ENCODE measurements at regions not wholly inside any gene's neighbourhood (a gene's known extent, or its start where the extent isn't known, plus 50 kb on each side); places are given as distances from the start of the nearest gene placed in this dataset.
"Not testable (repeated sequence)": the region's sequence is repeated elsewhere in the genome, so short reads cannot be mapped to it uniquely, and the experiment has no call there.

- not testable (repeated sequence) for H3K36me3 ChIP-seq (ENCODE audit: control insufficient read depth, insufficient read depth, low read length); H3K4me3 ChIP-seq (ENCODE audit: low read depth, low read length); H3K4me1 ChIP-seq (ENCODE audit: control insufficient read depth, insufficient read depth, low read length); H3K9me3 ChIP-seq (ENCODE audit: control insufficient read depth, insufficient read depth, low read length); H3K9ac ChIP-seq (ENCODE audit: low read depth, low read length); H3K27me3 ChIP-seq (ENCODE audit: control insufficient read depth, insufficient read depth, low read length)
Observed at GRCh38 chr12:24619954-24620353, 328.9 kb downstream of the BCAT1 start.

DNA sequence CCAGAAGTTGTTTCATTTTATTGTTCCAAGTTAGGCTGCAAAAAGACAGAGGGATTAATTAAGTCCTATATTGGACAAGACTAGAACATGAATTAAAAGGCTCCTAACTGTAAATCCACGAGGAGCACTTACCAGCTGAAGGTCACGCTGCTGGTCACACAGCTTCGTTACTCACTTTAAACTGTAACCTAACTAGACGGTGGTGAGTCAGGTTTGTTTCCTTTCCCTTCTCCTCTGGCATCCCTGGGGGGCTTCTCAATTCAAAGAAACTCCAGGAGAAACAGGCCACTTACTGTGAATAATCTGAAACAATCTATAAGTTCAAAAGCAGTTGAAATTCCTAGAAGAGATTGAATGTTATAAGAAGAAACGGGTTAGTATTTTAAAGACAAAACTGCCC, 331.4 kb downstream of the BCAT1 start:
- Histone ChIP-seq H3K36me3 (ENCODE audit: control insufficient read depth, insufficient read depth, low read length) (no peaks in the 10 kb centered on the region), H3K27me3 (ENCODE audit: control insufficient read depth, insufficient read depth, low read length) (no peaks in the 10 kb centered on the region)

GRCh38 chr12:24615967-24616411, 332.9 kb downstream of the BCAT1 start:
- Histone ChIP-seq H3K27me3 (ENCODE audit: control insufficient read depth, insufficient read depth, low read length) (no peaks in the 10 kb centered on the region), H3K4me3 (ENCODE audit: low read depth, low read length) (no peak overlapping the region), H3K36me3 (ENCODE audit: control insufficient read depth, insufficient read depth, low read length) (no peaks in the 10 kb centered on the region), H3K9ac (ENCODE audit: low read depth, low read length) (no peak overlapping the region), H3K9me3 (ENCODE audit: control insufficient read depth, insufficient read depth, low read length) (no peaks in the 10 kb centered on the region), H3K4me1 (ENCODE audit: control insufficient read depth, insufficient read depth, low read length) (no peaks in the 10 kb centered on the region)

More for the DNA sequence above, 331.4 kb downstream of the BCAT1 start:
- no peaks in the 10 kb centered on the region for H3K4me1 ChIP-seq (ENCODE audit: control insufficient read depth, insufficient read depth, low read length)
- H3K9ac ChIP-seq (ENCODE audit: low read depth, low read length): no peak overlapping the region
- no peak overlapping the region for H3K4me3 ChIP-seq (ENCODE audit: low read depth, low read length)
- H3K9me3 ChIP-seq (ENCODE audit: control insufficient read depth, insufficient read depth, low read length): no peaks in the 10 kb centered on the region

GRCh38 chr12:24608637-24609285, 340.1 kb downstream of the BCAT1 start:
- no peak overlapping the region for H3K4me3 ChIP-seq (ENCODE audit: low read depth, low read length)
- H3K9me3 ChIP-seq (ENCODE audit: control insufficient read depth, insufficient read depth, low read length): no peaks in the 10 kb centered on the region

GRCh38 chr12:24608108-24608507, 340.8 kb downstream of the BCAT1 start:
- H3K9me3 ChIP-seq (ENCODE audit: control insufficient read depth, insufficient read depth, low read length): no peaks in the 10 kb centered on the region
- H3K27me3 ChIP-seq (ENCODE audit: control insufficient read depth, insufficient read depth, low read length): no peaks in the 10 kb centered on the region
- H3K36me3 ChIP-seq (ENCODE audit: control insufficient read depth, insufficient read depth, low read length): no peaks in the 10 kb centered on the region
- H3K4me1 ChIP-seq (ENCODE audit: control insufficient read depth, insufficient read depth, low read length): peaks cover 3% of the 10 kb centered on the region
- H3K4me3 ChIP-seq (ENCODE audit: low read depth, low read length): no peak overlapping the region
- H3K9ac ChIP-seq (ENCODE audit: low read depth, low read length): no peak overlapping the region

More at GRCh38 chr12:24608637-24609285, 340.1 kb downstream of the BCAT1 start:
- H3K27me3 ChIP-seq (ENCODE audit: control insufficient read depth, insufficient read depth, low read length): no peaks in the 10 kb centered on the region
- H3K36me3 ChIP-seq (ENCODE audit: control insufficient read depth, insufficient read depth, low read length): no peaks in the 10 kb centered on the region
- H3K9ac ChIP-seq (ENCODE audit: low read depth, low read length): no peak overlapping the region
- H3K4me1 ChIP-seq (ENCODE audit: control insufficient read depth, insufficient read depth, low read length): no peaks in the 10 kb centered on the region

DNA sequence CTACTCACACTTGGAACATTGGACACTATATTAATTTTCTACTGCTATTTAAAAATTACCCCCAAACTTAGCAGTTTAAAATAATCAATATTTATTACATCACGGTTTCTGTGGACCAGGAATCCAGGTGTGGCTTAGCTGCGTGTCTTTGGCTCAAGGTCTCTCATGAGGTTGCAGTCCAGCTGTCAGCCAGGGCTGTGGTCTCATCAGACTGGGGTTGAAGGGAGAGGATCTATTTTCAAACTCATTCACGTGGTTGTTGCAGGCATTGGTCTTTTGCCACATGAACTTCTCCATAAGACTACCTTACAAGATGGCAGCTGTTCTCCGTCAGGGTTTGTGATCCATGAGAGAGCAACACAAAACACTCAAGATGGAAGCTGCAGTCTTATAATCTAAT, 343.0 kb downstream of the BCAT1 start:
- Histone ChIP-seq H3K4me3 (ENCODE audit: low read depth, low read length) (no peak overlapping the region), H3K27me3 (ENCODE audit: control insufficient read depth, insufficient read depth, low read length) (no peaks in the 10 kb centered on the region), H3K4me1 (ENCODE audit: control insufficient read depth, insufficient read depth, low read length) (peaks cover 3% of the 10 kb centered on the region), H3K36me3 (ENCODE audit: control insufficient read depth, insufficient read depth, low read length) (no peaks in the 10 kb centered on the region), H3K9ac (ENCODE audit: low read depth, low read length) (no peak overlapping the region), H3K9me3 (ENCODE audit: control insufficient read depth, insufficient read depth, low read length) (no peaks in the 10 kb centered on the region)

GRCh38 chr12:24605466-24605865, 343.4 kb downstream of the BCAT1 start:
- no peak overlapping the region for H3K4me3 ChIP-seq (ENCODE audit: low read depth, low read length)
- no peaks in the 10 kb centered on the region for H3K27me3 ChIP-seq (ENCODE audit: control insufficient read depth, insufficient read depth, low read length)
- H3K36me3 ChIP-seq (ENCODE audit: control insufficient read depth, insufficient read depth, low read length): no peaks in the 10 kb centered on the region
- no peak overlapping the region for H3K9ac ChIP-seq (ENCODE audit: low read depth, low read length)
- peaks cover 3% of the 10 kb centered on the region for H3K4me1 ChIP-seq (ENCODE audit: control insufficient read depth, insufficient read depth, low read length)
- no peaks in the 10 kb centered on the region for H3K9me3 ChIP-seq (ENCODE audit: control insufficient read depth, insufficient read depth, low read length)

DNA sequence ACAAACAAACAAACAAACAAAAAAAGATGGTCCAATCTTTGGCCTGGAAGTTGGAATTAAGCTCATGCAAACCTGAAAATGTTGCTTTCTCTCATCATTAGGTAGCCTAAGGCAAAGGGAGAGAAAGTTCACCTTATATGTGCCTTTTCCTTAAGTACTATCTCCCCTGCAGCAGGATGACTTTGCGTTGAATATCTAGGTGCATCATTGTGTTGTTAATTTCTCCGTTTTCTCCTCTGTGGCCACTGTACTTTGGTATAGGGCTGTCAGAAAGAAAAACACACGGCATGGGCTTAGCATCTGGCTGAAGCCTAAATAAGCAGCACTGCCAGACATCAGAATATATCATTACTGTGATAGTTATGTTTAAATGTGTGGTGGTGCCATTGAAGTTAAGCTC, 345.5 kb downstream of the BCAT1 start:
- Histone ChIP-seq H3K27me3 (ENCODE audit: control insufficient read depth, insufficient read depth, low read length) (no peaks in the 10 kb centered on the region), H3K9ac (ENCODE audit: low read depth, low read length) (no peak overlapping the region), H3K4me1 (ENCODE audit: control insufficient read depth, insufficient read depth, low read length) (peaks cover 3% of the 10 kb centered on the region), H3K9me3 (ENCODE audit: control insufficient read depth, insufficient read depth, low read length) (no peaks in the 10 kb centered on the region), H3K36me3 (ENCODE audit: control insufficient read depth, insufficient read depth, low read length) (no peaks in the 10 kb centered on the region), H3K4me3 (ENCODE audit: low read depth, low read length) (no peak overlapping the region)

- no peak overlapping the region for H3K4me3 ChIP-seq (ENCODE audit: low read depth, low read length)
- no peaks in the 10 kb centered on the region for H3K9me3 ChIP-seq (ENCODE audit: control insufficient read depth, insufficient read depth, low read length)
- no peaks in the 10 kb centered on the region for H3K27me3 ChIP-seq (ENCODE audit: control insufficient read depth, insufficient read depth, low read length)
- H3K36me3 ChIP-seq (ENCODE audit: control insufficient read depth, insufficient read depth, low read length): no peaks in the 10 kb centered on the region
- peaks cover 3% of the 10 kb centered on the region for H3K4me1 ChIP-seq (ENCODE audit: control insufficient read depth, insufficient read depth, low read length)
- no peak overlapping the region for H3K9ac ChIP-seq (ENCODE audit: low read depth, low read length)
Observed at GRCh38 chr12:24600996-24601395, 347.9 kb downstream of the BCAT1 start.

DNA sequence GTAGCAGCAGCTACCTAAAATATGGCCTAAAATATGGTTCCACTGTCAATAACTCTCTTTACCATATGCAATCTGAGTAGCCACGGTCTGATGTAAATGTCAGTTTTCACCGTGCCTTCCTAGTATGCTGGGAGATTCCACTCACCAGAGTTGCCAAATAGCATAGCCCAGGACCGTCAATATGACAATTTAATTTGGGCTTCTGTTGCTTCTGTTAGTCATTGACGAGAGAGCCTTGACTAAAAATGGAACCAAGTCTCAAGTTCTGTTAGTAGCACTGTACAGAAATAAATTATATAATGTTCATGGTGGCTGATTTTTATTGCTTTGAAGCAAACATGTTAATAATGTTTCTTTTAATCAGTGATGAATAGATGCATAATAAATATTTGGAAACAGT, 348.4 kb downstream of the BCAT1 start:
- H3K4me1 ChIP-seq (ENCODE audit: control insufficient read depth, insufficient read depth, low read length): peaks cover 3% of the 10 kb centered on the region
- H3K4me3 ChIP-seq (ENCODE audit: low read depth, low read length): no peak overlapping the region
- H3K36me3 ChIP-seq (ENCODE audit: control insufficient read depth, insufficient read depth, low read length): no peaks in the 10 kb centered on the region
- H3K27me3 ChIP-seq (ENCODE audit: control insufficient read depth, insufficient read depth, low read length): no peaks in the 10 kb centered on the region
- H3K9me3 ChIP-seq (ENCODE audit: control insufficient read depth, insufficient read depth, low read length): no peaks in the 10 kb centered on the region
- no peak overlapping the region for H3K9ac ChIP-seq (ENCODE audit: low read depth, low read length)

GRCh38 chr12:24599736-24600135, 349.2 kb downstream of the BCAT1 start:
- peaks cover 3% of the 10 kb centered on the region for H3K4me1 ChIP-seq (ENCODE audit: control insufficient read depth, insufficient read depth, low read length)
- H3K9ac ChIP-seq (ENCODE audit: low read depth, low read length): no peak overlapping the region
- H3K36me3 ChIP-seq (ENCODE audit: control insufficient read depth, insufficient read depth, low read length): no peaks in the 10 kb centered on the region
- H3K4me3 ChIP-seq (ENCODE audit: low read depth, low read length): no peak overlapping the region
- H3K27me3 ChIP-seq (ENCODE audit: control insufficient read depth, insufficient read depth, low read length): no peaks in the 10 kb centered on the region
- H3K9me3 ChIP-seq (ENCODE audit: control insufficient read depth, insufficient read depth, low read length): no peaks in the 10 kb centered on the region

DNA sequence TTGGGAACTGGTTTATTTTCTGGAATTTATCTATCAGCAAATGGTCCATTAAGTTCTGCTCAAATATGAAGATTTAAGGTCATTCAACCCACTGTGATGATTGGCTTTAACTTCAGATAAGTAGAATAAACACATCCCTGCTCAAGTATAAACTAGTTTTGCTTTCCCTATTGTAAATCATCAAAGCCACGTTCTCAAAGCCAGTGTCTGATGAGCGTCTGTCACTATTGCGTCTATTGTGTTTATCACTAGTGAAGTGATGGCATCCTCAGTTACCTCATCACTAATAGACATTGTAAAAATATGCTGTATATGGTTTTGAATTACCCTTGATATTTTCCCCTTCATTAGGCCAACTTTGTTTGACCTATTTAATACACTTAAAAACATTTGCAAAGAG, 351.3 kb downstream of the BCAT1 start:
- Histone ChIP-seq H3K9me3 (ENCODE audit: control insufficient read depth, insufficient read depth, low read length) (no peaks in the 10 kb centered on the region), H3K9ac (ENCODE audit: low read depth, low read length) (no peak overlapping the region), H3K27me3 (ENCODE audit: control insufficient read depth, insufficient read depth, low read length) (no peaks in the 10 kb centered on the region), H3K4me3 (ENCODE audit: low read depth, low read length) (no peak overlapping the region), H3K36me3 (ENCODE audit: control insufficient read depth, insufficient read depth, low read length) (no peaks in the 10 kb centered on the region), H3K4me1 (ENCODE audit: control insufficient read depth, insufficient read depth, low read length) (no peaks in the 10 kb centered on the region)
